AG04450 (cell line): ENCODE measurements at regions not wholly inside any gene's neighbourhood (a gene's known extent, or its start where the extent isn't known, plus 50 kb on each side); places are given as distances from the start of the nearest gene placed in this dataset.

Source experiments
- CTCF ChIA-PET: fragments of 300-600, 350-600 bp; formaldehyde crosslinking; extraction: SDS; loops from one replicate; lab custom pipeline; 2022; ENCODE audit warnings: antibody characterized with exemption, inconsistent platforms; lab: Charles Lee
- POLR2A ChIA-PET: fragments of 350-600 bp; formaldehyde crosslinking; extraction: SDS; loops from one replicate; lab custom pipeline; 2021; ENCODE audit warnings: antibody characterized with exemption, inconsistent platforms; lab: Yijun Ruan, JAX
- DNase-seq: peaks from one replicate; pipeline ENCODE4 v3.0.0-alpha.2; 2011; ENCODE audit warnings: low read depth, low spot score
- H3K27ac ChIP-seq: one replicate; pipeline ENCODE4 v1.5.1; 2012; ENCODE audit warnings: low read depth, low read length, control low read depth
- H3K27me3 ChIP-seq: one replicate; pipeline ENCODE4 v1.6.0; 2012; ENCODE audit warnings: low read length; ENCODE audit not compliant: control insufficient read depth, insufficient read depth
- H3K4me3 ChIP-seq: 2 replicates; pipeline ENCODE4 v1.5.1; 2011; ENCODE audit warnings: mild to moderate bottlenecking, low read depth, low read length, control low read depth
- H3K9me3 ChIP-seq: 2 replicates; pipeline ENCODE4 v1.5.1; 2012; ENCODE audit warnings: low read length; ENCODE audit not compliant: control insufficient read depth, insufficient read depth
- CTCF ChIP-seq: IDR thresholded peaks from 2 replicates; pipeline ENCODE4 v1.5.1; 2011; ENCODE audit warnings: low read depth, low read length, control low read depth, inconsistent platforms

GRCh38 chr3:187999821-188000220, 154.1 kb upstream of the LPP start:
- CTCF ChIA-PET = no interaction called here
- no peak for DNase-seq
- POLR2A ChIA-PET = no interaction called here
- Histone ChIP-seq H3K27ac (no peak overlapping the region), H3K27me3 (no peaks in the 10 kb centered on the region), H3K9me3 (no peaks in the 10 kb centered on the region), H3K4me3 (no peak overlapping the region)
- TF ChIP-seq CTCF = no peak

- H3K9me3 ChIP-seq = no peaks in the 10 kb centered on the region
- DNase-seq = no peak
- H3K4me3 ChIP-seq = no peak overlapping the region
- no peaks in the 10 kb centered on the region for H3K27me3 ChIP-seq
- POLR2A ChIA-PET = no interaction called here
- CTCF ChIA-PET = no interaction called here
- no peak for TF ChIP-seq CTCF
- no peak overlapping the region for H3K27ac ChIP-seq
Measured at GRCh38 chr3:188000361-188000861, 153.5 kb upstream of the LPP start.

GRCh38 chr3:188001093-188001492, 152.9 kb upstream of the LPP start:
- TF ChIP-seq CTCF = no peak
- H3K4me3 ChIP-seq = no peak overlapping the region
- H3K27ac ChIP-seq = no peak overlapping the region
- H3K27me3 ChIP-seq = no peaks in the 10 kb centered on the region
- CTCF ChIA-PET = no interaction called here
- H3K9me3 ChIP-seq = no peaks in the 10 kb centered on the region
- POLR2A ChIA-PET = no interaction called here
- no peak for DNase-seq

GRCh38 chr3:188001926-188002325, 152.0 kb upstream of the LPP start:
- TF ChIP-seq CTCF = no peak
- POLR2A ChIA-PET = no interaction called here
- no peak for DNase-seq
- H3K9me3 ChIP-seq = no peaks in the 10 kb centered on the region
- H3K27ac ChIP-seq = no peak overlapping the region
- CTCF ChIA-PET = no interaction called here
- no peaks in the 10 kb centered on the region for H3K27me3 ChIP-seq
- H3K4me3 ChIP-seq = no peak overlapping the region

- no peaks in the 10 kb centered on the region for H3K27me3 ChIP-seq
- ChIA-PET POLR2A (no interaction called here), CTCF (no interaction called here)
- no peaks in the 10 kb centered on the region for H3K9me3 ChIP-seq
- H3K27ac ChIP-seq = no peak overlapping the region
- TF ChIP-seq CTCF = no peak
- H3K4me3 ChIP-seq = no peak overlapping the region
- no peak for DNase-seq
Measured at GRCh38 chr3:188002626-188003138, 151.3 kb upstream of the LPP start.
